ENCODE measurements at regions not wholly inside any gene's neighbourhood (a gene's known extent, or its start where the extent isn't known, plus 50 kb on each side); places are given as distances from the start of the nearest gene placed in this dataset.

GRCh38 chr7:106382929-106383328, 98.1 kb upstream of the NAMPT start:
- no peak for TF ChIP-seq POLR2AphosphoS5 (IDR thresholded peaks at IDR 0.05)
- no peak for TF ChIP-seq POLR2A (IDR thresholded peaks at IDR 0.05)
- TF ChIP-seq CTCF (IDR thresholded peaks at IDR 0.05) = no peak

All from sigmoid colon (tissue), 4 donors.